Epithelial cell of prostate (primary cell): ENCODE measurements at regions not wholly inside any gene's neighbourhood (a gene's known extent, or its start where the extent isn't known, plus 50 kb on each side); places are given as distances from the start of the nearest gene placed in this dataset.
"Not testable (repeated sequence)": the region's sequence is repeated elsewhere in the genome, so short reads cannot be mapped to it uniquely, and the experiment has no call there.

ENCODE experiments used
- DNase-seq: peaks from one replicate; pipeline ENCODE4 v3.0.0-alpha.2; 2011; ENCODE audit warnings: low read depth, low spot score
- H3K27ac ChIP-seq: fragments of 450-650 bp; 2 replicates; pipeline ENCODE4 v1.5.1; 2017; ENCODE audit warnings: mild to moderate bottlenecking

DNA sequence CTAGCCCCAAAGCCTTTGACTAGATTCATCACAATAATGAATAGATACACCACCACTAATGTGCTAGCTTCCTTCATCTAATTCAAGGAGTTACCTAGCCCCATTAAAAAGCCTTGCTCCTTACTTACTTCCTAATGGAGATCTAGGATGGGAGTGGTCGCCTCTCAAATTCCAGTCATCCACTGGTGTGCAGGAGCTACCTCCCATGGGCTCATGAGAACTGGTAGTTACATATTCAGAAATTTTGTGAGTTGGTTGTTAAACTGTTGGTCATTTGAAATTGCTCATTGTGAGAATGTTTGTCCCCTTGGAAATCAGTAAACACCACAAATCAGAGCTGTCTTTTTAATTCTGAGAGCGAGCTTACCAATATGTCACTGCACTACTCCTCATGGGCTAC is 91.7 kb upstream of the GDNF start:
- DNase-seq, result no peak
- no peak overlapping the region for H3K27ac ChIP-seq

DNA sequence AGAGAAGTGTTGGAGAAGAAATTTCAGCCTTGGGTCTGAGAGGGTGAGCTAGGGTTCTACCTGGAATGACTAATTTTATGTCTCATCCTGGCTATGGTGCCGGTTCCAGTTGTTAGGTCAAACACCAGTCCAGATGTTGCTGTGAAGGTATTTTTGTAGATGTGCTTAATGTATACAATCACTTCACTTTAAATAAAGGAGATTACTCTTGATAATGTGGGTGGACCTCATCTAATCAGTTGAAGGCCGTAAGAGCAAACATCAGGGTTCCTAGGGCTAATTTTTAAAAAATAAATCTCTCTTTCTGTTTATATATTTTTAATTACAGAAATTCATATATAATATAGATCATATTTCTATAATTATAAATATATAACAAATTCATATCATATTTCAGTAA is 90.5 kb upstream of the GDNF start:
- DNase-seq, result no peak

GRCh38 chr5:37929791-37930190 is 90.0 kb upstream of the GDNF start:
- DNase-seq, result no peak
- H3K27ac ChIP-seq, result no peak overlapping the region

More for the DNA sequence above, 90.5 kb upstream of the GDNF start:
- no peak overlapping the region for H3K27ac ChIP-seq

DNA sequence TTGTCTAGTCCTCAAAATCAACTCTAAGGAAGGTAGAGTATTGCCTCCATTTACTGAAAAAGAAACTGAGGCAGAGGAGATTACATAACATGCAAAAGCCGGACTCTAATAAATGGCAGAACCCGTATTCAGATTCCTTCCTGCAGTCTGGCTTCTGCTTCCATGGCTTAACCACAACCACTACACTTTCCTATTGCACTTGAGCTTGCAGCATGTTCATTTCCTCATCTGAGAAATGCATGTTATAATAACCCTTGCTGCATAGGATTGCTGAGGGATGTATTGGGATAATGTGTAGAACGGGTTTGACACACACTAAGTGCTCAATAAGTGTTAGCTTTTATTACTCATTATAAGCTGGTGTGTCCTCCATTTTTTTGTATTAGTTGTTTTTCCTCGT is 87.9 kb upstream of the GDNF start:
- not testable (repeated sequence) for H3K27ac ChIP-seq, DNase-seq

DNA sequence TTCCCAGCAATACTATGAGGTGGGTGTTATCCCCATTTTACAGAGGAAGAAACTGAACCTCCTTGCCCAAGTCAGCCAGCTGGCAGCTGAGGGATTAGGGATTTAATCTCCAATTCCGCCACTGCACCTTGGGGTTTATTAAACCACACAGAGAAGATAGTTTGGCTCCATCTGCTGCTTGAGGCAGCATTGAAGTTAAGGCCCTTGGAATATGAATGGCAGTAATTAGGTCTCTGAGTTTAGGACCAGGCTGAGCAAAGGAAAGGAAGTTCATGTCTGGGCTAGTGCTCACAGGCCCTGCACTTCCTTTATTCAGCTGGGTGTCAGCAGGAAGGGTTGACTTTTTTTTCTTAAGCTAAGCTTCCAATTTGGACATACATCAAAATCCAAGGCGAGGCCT is 86.9 kb upstream of the GDNF start:
- peak; percentile 41 for DNase-seq
- peak overlapping the region; percentile 27 for H3K27ac ChIP-seq

GRCh38 chr5:37921452-37921851 is 81.6 kb upstream of the GDNF start:
- no peak overlapping the region for H3K27ac ChIP-seq
- no peak for DNase-seq

- H3K27ac ChIP-seq, result no peak overlapping the region
- no peak for DNase-seq
Observed at GRCh38 chr5:37918424-37918823, 78.6 kb upstream of the GDNF start.

DNA sequence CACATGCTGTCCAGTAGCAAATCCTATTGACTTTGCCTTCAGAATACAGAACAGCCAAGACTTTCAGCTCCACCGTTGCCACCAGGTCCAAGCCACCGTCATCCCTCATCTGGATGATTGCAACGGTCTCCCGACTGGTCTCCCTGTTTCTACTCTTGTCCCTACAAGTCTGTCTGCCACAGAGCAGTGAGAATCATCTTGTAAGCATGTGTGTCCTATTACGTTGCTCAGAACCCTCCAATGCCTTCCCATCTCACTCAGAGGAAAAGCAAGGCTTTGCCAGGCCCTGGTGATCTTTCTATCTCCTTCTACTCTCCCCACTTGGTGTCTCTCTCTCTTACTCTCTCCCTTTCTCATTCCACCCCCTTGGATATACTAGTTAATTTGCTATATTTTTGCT is 76.7 kb upstream of the GDNF start:
- H3K27ac ChIP-seq, result no peak overlapping the region
- DNase-seq, result no peak

DNA sequence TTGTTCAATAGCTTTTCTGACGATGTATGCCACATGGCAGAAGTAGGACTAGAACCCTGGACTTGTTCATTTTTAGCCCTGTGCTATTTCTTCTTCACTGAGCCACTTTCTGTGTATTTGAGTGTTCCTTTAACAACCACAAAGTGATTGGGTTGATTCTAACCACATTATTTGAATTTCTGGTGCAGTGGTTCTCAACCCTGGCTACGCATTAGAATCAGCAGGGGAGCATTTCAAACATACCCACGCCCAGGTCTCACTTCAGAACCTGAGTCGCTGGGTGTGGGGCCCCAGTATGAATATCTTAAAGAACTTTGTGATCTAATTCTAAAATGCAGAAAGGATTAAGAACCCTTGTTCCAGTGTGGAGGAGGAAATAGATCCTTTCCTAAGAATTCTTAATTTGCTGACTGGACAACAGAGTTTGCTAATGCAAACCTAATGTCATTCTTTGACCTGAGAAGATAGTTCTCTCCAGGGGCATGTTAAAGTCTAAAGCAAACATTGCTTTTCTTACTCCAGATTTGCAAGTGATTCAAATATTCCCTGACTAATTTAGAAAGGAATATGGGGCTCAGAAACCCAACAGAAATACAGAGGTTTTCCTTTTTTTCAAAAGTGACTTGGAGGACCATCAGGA is 75.4 kb upstream of the GDNF start:
- H3K27ac ChIP-seq, result no peak overlapping the region
- DNase-seq, result no peak

DNA sequence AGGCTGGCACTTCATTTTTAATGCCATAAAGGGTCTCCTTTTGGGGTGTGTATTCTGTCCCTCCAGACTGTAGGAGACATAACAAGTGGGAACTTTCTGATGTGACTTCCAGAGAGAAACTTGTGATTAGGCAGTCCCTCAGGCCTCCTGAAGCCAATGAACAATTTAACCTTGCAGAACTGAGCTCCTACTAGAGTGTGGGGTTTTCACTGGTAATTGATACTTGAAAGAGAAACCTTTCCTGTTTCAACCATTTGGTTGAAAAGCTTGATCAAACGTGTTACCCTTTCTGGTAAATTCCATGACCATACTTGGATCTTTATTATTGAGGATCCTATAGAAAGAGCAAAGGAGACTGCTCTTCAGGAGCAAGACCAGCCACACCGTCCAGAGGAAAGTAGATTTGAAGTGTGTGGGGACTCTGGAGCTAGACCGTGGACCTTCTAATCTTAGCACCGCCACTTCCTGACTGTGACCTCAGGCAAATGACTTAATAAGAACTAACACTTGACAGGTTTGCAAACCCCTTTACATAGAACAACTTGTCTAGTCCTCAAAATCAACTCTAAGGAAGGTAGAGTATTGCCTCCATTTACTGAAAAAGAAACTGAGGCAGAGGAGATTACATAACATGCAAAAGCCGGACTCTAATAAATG is 69.9 kb upstream of the GDNF start:
- DNase-seq, H3K27ac ChIP-seq: not testable (repeated sequence)

DNA sequence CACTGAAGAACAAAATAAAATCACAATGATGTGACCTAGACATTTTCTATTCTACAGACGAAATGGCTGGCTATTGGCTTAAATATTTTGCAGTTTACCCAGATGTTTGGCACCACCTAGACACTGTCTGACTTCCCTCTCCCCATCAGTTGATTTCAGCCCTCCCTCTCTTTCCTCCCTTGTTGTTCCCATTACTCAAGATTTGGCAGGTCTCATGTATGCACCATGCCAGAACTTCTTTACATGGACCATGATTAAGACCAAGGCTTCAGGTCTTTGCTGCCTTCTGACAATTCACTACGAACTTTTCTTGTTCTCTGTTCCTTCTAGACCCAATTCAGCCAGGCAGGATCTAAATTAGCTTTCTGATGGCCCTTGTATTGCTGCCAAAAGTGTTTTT is 66.6 kb upstream of the GDNF start:
- no peak overlapping the region for H3K27ac ChIP-seq
- no peak for DNase-seq

DNA sequence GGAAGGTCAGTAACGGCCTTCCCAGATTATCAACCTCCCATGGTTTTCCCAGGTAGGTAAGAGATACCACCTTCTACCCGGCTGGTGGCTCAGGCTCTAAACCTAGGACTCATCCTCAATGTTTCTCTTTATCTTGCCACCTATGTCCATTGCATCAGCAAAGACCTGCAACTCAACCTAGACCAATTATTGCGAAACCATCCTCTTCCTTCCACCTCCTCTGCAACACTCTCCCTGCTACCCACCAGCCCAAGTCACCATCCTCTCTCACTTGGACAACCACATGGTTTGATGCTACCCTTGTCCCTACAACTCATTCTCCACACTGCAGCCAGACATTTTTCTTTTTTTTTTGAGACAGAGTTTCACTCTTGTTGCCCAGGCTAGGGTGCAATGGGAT is 65.4 kb upstream of the GDNF start:
- H3K27ac ChIP-seq, result no peak overlapping the region
- DNase-seq, result no peak

- no peak overlapping the region for H3K27ac ChIP-seq
- no peak for DNase-seq
Observed at GRCh38 chr5:37902323-37902722, 62.5 kb upstream of the GDNF start.

- DNase-seq, result no peak
- H3K27ac ChIP-seq, result no peak overlapping the region
Observed at GRCh38 chr5:37900692-37901091, 60.9 kb upstream of the GDNF start.

GRCh38 chr5:37899037-37899436 is 59.2 kb upstream of the GDNF start:
- DNase-seq, result no peak
- no peak overlapping the region for H3K27ac ChIP-seq

DNA sequence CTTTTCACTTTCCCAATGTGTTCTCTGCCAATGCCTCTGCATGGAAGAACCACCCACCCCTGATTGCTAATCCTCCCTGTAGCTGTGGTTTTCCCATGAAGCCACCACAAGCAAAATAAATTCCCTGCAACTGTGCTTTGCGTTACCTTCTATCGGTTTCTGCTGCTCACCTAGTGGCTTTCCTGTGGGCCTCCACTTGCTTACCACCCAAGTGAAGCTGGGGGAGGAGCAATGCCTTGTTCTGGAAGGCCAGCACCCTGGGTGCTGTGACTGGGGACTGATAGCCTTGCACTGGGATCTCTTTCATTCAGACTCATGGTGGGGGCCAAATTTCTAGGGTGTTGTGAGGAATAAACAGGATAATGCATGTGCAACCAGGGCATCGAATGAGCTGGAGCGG is 56.3 kb upstream of the GDNF start:
- no peak overlapping the region for H3K27ac ChIP-seq
- no peak for DNase-seq

DNA sequence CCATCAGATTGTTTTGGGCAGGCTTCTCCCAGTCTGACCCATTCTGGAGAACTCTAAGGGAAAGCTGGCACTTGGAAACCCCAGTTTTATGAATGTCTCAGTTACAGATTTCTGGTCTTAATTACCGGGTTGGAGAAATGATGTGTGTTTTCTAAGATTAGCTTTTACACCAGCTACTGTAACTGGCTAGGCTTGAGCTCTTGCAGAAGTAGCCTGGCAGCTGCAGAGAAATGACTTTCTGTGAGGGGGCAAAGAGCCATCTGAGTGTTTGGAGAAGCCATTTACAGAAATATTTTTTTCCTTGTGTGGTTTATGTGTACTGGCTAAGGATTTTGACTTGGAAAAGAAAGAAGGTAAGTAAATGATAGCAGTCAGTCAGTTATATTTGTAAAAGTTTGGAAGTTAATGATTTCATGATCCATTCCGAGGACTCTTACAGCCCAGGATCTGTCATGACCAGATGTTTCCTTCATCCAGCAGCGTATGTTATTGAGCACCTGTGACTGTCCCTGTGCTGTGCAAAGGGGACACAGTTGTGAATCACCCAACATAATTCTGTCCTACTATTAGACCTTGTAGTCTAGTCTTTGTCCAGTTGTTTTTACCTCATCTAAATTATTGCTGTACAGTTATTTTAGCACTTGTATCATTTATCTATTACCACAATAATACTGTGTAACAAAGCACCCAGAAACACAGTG is 53.7 kb upstream of the GDNF start:
- no peak overlapping the region for H3K27ac ChIP-seq
- no peak for DNase-seq

DNA sequence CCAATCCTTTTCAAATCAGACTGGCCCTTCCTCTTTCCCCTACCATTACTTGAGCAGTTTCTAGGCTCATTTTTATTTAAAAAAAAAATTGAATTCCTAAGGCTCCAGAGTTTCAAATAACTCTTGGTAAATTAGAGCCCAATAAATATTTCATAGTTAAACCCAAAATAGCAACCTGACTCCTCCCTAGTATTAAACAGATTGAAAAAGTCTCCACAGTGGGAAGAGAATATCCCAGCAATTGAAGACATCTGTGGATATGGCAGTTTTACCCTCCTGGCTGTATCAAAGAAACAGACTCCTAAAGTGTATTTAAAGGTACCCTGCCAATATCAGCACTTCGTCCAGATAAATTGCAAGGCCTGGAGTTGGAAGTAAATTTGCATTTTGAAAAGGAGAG is 52.7 kb upstream of the GDNF start:
- H3K27ac ChIP-seq, result no peak overlapping the region
- DNase-seq, result no peak

GRCh38 chr5:37891832-37892231 is 52.0 kb upstream of the GDNF start:
- H3K27ac ChIP-seq, result no peak overlapping the region
- DNase-seq, result no peak

DNA sequence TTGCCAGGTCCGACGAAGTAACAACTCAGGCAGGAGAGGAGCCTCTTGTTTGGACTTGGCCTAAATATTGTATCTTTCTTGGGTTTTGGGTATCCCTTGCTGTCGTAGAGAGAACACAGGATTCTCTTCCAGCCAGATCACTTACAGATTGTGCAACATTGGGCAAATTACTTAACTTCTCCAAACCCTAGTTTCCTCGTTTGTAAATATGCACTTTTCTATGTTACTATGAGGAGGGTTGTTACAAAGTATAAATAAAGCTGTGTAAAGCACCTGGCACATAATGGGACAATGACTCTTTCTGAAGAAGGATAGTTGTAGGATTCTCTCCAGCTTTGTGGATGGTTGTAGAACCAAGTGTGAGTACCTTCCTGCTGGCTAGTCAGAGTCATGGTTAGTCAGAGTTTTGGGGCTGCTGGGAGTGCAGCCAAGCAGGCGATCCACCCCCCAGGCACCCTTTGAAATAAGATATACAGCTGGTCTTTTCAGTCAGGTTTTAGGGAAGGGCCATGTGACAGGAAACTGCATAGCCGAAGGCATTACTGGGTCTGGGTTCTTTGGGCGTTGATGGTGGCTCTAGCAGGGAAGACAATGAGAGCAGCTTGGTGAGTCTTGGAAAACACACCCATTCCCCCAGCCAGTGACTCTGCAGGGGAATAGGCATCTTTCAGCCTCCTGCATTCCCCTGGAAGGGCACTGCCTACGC is 49.9 kb upstream of the GDNF start:
- peak overlapping the region; percentile 55 for H3K27ac ChIP-seq
- DNase-seq, result peak; percentile 90
